ENCODE measurements at regions not wholly inside any gene's neighbourhood (a gene's known extent, or its start where the extent isn't known, plus 50 kb on each side); places are given as distances from the start of the nearest gene placed in this dataset.

- ATAC-seq: no peak
- intact Hi-C loops (cut with DNase I): no loop called here
Measured at GRCh38 chr1:14467112-14467511, 131.4 kb upstream of the KAZN start.

GRCh38 chr1:14468751-14469150, 129.7 kb upstream of the KAZN start:
- ATAC-seq (no peak), DNase-seq (no peak)
- no peaks in the 10 kb centered on the region for H3K36me3 ChIP-seq
- intact Hi-C loops (cut with DNase I): no loop called here
- no peak for TF ChIP-seq CTCF (IDR thresholded peaks at IDR 0.05)
- H3K9me3 ChIP-seq: no peaks in the 10 kb centered on the region
- no peaks in the 10 kb centered on the region for H3K27me3 ChIP-seq
- no peak overlapping the region for H3K4me3 ChIP-seq
- H3K4me1 ChIP-seq: no peaks in the 10 kb centered on the region
- H3K27ac ChIP-seq: no peak overlapping the region

More at GRCh38 chr1:14467112-14467511, 131.4 kb upstream of the KAZN start:
- no peak overlapping the region for H3K4me3 ChIP-seq
- no peaks in the 10 kb centered on the region for H3K36me3 ChIP-seq
- no peaks in the 10 kb centered on the region for H3K27me3 ChIP-seq
- H3K4me1 ChIP-seq: no peaks in the 10 kb centered on the region
- no peak for DNase-seq
- no peaks in the 10 kb centered on the region for H3K9me3 ChIP-seq
- no peak for TF ChIP-seq CTCF (IDR thresholded peaks at IDR 0.05)
- no peak overlapping the region for H3K27ac ChIP-seq

- Histone ChIP-seq H3K36me3 (no peaks in the 10 kb centered on the region), H3K9me3 (no peaks in the 10 kb centered on the region), H3K4me3 (no peak overlapping the region), H3K27ac (no peak overlapping the region), H3K27me3 (no peaks in the 10 kb centered on the region), H3K4me1 (no peaks in the 10 kb centered on the region)
- no peak for TF ChIP-seq CTCF (IDR thresholded peaks at IDR 0.05)
- intact Hi-C loops (cut with DNase I): no loop called here
- DNase-seq: no peak
- no peak for ATAC-seq
Measured at GRCh38 chr1:14470802-14471201, 127.7 kb upstream of the KAZN start.

GRCh38 chr1:14474856-14475255, 123.6 kb upstream of the KAZN start:
- H3K4me1 ChIP-seq: no peaks in the 10 kb centered on the region
- TF ChIP-seq CTCF (IDR thresholded peaks at IDR 0.05): no peak
- no peak overlapping the region for H3K27ac ChIP-seq
- DNase-seq (no peak), ATAC-seq (no peak)
- H3K4me3 ChIP-seq: no peak overlapping the region
- H3K36me3 ChIP-seq: no peaks in the 10 kb centered on the region
- no peaks in the 10 kb centered on the region for H3K9me3 ChIP-seq
- intact Hi-C loops (cut with DNase I): no loop called here
- H3K27me3 ChIP-seq: no peaks in the 10 kb centered on the region

DNA sequence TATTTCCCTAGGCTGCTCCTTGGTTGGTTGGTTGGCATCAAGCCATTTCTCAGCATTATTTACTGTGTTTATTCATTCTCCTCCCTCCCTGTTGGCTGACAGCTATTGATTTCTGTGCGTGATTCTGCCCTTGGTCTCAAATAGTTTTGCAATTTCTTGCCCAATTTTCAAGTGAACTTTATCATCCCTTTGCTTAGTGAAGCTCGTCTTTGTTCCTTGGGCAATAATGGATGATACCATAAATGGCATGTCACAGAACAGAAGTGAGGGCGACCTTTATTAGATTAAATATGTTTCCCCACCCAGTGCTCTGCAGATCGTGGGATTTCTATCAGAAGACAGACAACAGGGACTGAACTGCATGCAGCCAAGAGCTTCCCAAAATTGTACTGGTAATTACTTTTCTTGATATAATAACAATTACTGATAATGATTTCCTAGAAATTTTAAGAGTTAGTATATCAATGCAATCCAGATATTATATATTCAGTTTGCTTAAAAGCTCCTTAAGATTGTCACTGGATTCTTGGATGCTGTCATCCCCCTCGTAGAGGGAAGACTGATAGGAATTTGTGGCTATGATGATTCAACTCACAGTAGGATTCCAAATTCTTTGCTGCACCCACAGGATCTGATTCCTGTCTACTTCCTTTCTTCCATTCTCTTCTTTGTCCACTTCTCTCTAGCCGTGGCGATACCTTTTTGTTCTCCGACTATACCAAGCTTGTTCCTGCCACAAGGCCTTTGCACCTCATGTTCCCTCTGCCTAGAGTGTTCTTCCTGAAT, 122.1 kb upstream of the KAZN start:
- TF ChIP-seq CTCF (IDR thresholded peaks at IDR 0.05): no peak
- Histone ChIP-seq H3K27me3 (no peaks in the 10 kb centered on the region), H3K36me3 (no peaks in the 10 kb centered on the region), H3K27ac (no peak overlapping the region), H3K4me1 (no peaks in the 10 kb centered on the region), H3K9me3 (no peaks in the 10 kb centered on the region), H3K4me3 (no peak overlapping the region)
- intact Hi-C loops (cut with DNase I): no loop called here
- DNase-seq (no peak), ATAC-seq (no peak)

GRCh38 chr1:14478120-14478519, 120.4 kb upstream of the KAZN start:
- Histone ChIP-seq H3K36me3 (no peaks in the 10 kb centered on the region), H3K4me3 (no peak overlapping the region), H3K27me3 (no peaks in the 10 kb centered on the region), H3K27ac (no peak overlapping the region), H3K9me3 (no peaks in the 10 kb centered on the region), H3K4me1 (no peaks in the 10 kb centered on the region)
- no peak for TF ChIP-seq CTCF (IDR thresholded peaks at IDR 0.05)
- ATAC-seq: no peak
- intact Hi-C loops (cut with DNase I): no loop called here
- DNase-seq: no peak

Data from upper lobe of right lung (tissue), 1 donor.